ENCODE measurements at regions not wholly inside any gene's neighbourhood (a gene's known extent, or its start where the extent isn't known, plus 50 kb on each side); places are given as distances from the start of the nearest gene placed in this dataset.

- TF ChIP-seq, protein P1, sequence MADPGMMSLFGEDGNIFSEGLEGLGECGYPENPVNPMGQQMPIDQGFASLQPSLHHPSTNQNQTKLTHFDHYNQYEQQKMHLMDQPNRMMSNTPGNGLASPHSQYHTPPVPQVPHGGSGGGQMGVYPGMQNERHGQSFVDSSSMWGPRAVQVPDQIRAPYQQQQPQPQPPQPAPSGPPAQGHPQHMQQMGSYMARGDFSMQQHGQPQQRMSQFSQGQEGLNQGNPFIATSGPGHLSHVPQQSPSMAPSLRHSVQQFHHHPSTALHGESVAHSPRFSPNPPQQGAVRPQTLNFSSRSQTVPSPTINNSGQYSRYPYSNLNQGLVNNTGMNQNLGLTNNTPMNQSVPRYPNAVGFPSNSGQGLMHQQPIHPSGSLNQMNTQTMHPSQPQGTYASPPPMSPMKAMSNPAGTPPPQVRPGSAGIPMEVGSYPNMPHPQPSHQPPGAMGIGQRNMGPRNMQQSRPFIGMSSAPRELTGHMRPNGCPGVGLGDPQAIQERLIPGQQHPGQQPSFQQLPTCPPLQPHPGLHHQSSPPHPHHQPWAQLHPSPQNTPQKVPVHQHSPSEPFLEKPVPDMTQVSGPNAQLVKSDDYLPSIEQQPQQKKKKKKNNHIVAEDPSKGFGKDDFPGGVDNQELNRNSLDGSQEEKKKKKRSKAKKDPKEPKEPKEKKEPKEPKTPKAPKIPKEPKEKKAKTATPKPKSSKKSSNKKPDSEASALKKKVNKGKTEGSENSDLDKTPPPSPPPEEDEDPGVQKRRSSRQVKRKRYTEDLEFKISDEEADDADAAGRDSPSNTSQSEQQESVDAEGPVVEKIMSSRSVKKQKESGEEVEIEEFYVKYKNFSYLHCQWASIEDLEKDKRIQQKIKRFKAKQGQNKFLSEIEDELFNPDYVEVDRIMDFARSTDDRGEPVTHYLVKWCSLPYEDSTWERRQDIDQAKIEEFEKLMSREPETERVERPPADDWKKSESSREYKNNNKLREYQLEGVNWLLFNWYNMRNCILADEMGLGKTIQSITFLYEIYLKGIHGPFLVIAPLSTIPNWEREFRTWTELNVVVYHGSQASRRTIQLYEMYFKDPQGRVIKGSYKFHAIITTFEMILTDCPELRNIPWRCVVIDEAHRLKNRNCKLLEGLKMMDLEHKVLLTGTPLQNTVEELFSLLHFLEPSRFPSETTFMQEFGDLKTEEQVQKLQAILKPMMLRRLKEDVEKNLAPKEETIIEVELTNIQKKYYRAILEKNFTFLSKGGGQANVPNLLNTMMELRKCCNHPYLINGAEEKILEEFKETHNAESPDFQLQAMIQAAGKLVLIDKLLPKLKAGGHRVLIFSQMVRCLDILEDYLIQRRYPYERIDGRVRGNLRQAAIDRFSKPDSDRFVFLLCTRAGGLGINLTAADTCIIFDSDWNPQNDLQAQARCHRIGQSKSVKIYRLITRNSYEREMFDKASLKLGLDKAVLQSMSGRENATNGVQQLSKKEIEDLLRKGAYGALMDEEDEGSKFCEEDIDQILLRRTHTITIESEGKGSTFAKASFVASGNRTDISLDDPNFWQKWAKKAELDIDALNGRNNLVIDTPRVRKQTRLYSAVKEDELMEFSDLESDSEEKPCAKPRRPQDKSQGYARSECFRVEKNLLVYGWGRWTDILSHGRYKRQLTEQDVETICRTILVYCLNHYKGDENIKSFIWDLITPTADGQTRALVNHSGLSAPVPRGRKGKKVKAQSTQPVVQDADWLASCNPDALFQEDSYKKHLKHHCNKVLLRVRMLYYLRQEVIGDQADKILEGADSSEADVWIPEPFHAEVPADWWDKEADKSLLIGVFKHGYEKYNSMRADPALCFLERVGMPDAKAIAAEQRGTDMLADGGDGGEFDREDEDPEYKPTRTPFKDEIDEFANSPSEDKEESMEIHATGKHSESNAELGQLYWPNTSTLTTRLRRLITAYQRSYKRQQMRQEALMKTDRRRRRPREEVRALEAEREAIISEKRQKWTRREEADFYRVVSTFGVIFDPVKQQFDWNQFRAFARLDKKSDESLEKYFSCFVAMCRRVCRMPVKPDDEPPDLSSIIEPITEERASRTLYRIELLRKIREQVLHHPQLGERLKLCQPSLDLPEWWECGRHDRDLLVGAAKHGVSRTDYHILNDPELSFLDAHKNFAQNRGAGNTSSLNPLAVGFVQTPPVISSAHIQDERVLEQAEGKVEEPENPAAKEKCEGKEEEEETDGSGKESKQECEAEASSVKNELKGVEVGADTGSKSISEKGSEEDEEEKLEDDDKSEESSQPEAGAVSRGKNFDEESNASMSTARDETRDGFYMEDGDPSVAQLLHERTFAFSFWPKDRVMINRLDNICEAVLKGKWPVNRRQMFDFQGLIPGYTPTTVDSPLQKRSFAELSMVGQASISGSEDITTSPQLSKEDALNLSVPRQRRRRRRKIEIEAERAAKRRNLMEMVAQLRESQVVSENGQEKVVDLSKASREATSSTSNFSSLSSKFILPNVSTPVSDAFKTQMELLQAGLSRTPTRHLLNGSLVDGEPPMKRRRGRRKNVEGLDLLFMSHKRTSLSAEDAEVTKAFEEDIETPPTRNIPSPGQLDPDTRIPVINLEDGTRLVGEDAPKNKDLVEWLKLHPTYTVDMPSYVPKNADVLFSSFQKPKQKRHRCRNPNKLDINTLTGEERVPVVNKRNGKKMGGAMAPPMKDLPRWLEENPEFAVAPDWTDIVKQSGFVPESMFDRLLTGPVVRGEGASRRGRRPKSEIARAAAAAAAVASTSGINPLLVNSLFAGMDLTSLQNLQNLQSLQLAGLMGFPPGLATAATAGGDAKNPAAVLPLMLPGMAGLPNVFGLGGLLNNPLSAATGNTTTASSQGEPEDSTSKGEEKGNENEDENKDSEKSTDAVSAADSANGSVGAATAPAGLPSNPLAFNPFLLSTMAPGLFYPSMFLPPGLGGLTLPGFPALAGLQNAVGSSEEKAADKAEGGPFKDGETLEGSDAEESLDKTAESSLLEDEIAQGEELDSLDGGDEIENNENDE (IDR thresholded peaks at IDR 0.05; ENCODE audit: insufficient replicate concordance, low read length): no peak
- TF ChIP-seq CHD1 (IDR thresholded peaks at IDR 0.05; ENCODE audit: low read depth, low read length): no peak
- no peak for TF ChIP-seq RXRA (IDR thresholded peaks at IDR 0.05; ENCODE audit: insufficient read depth, low read depth, low read length)
- TF ChIP-seq BACH1 (IDR thresholded peaks at IDR 0.05; ENCODE audit: low read length): no peak
- no peak for TF ChIP-seq KDM1A (IDR thresholded peaks at IDR 0.05; ENCODE audit: borderline replicate concordance, low read length)
Measured at GRCh38 chr4:41373221-41373620, 116.5 kb downstream of the UCHL1 start (continued).
